CD4-positive, alpha-beta memory T cell (primary cell): ENCODE measurements at regions not wholly inside any gene's neighbourhood (a gene's known extent, or its start where the extent isn't known, plus 50 kb on each side); places are given as distances from the start of the nearest gene placed in this dataset.

Experiments used
- CTCF ChIA-PET: fragments of 350-600 bp; sonication (Branson Sonifier 250); formaldehyde crosslinking; loops from one replicate; lab custom pipeline; 2021; ENCODE audit warnings: inconsistent platforms; ENCODE audit not compliant: partially characterized antibody; lab: Charles Lee
- POLR2A ChIA-PET: fragments of 350-600 bp; sonication (Branson Sonifier 250); formaldehyde crosslinking; loops from one replicate; lab custom pipeline; 2021; ENCODE audit not compliant: partially characterized antibody; lab: Charles Lee
- DNase-seq, 5 donors: peaks; one replicate each; pipeline versions ENCODE4 v3.0.0 to v3.0.0-alpha.2; 2020 to 2022; ENCODE audit warnings: mixed read lengths in 1 of 5
- H3K27ac ChIP-seq: one replicate; pipeline ENCODE4 v1.7.0; 2013; ENCODE audit warnings: low read depth, low read length
- H3K27me3 ChIP-seq: 2 replicates; pipeline ENCODE4 v1.7.0; 2013; ENCODE audit warnings: mild to moderate bottlenecking, low read length, moderate library complexity; ENCODE audit not compliant: insufficient read depth
- H3K36me3 ChIP-seq: 2 replicates; pipeline ENCODE4 v1.7.0; 2013; ENCODE audit warnings: mild to moderate bottlenecking, low read length, moderate library complexity; ENCODE audit not compliant: insufficient read depth
- H3K4me1 ChIP-seq: 2 replicates; pipeline ENCODE4 v1.7.0; 2013; ENCODE audit warnings: mild to moderate bottlenecking, low read length, moderate library complexity; ENCODE audit not compliant: insufficient read depth
- H3K4me3 ChIP-seq, 2 donors: one replicate each; pipeline ENCODE4 v1.7.0; 2013; ENCODE audit warnings: low read length in 2 of 2, mild to moderate bottlenecking in 1 of 2
- H3K9me3 ChIP-seq, 2 donors: one replicate each; pipeline ENCODE4 v1.7.0; 2013; ENCODE audit warnings: low read length in 2 of 2, control low read depth in 1 of 2; ENCODE audit not compliant: control insufficient read depth in 1 of 2
- H3K27ac Mint-ChIP-seq, 7 donors: one replicate each; pipeline ENCODE4 v1.8.0; 2020 to 2021; ENCODE audit warnings: mixed read lengths in 7 of 7, mild to moderate bottlenecking in 6 of 7, inconsistent platforms in 3 of 7, moderate library complexity in 3 of 7
- H3K27me3 Mint-ChIP-seq, 2 donors: one replicate each; pipeline ENCODE4 v1.8.0; 2020 to 2021; ENCODE audit warnings: mixed read lengths in 2 of 2
- H3K36me3 Mint-ChIP-seq, 2 donors: one replicate each; pipeline ENCODE4 v1.8.0; 2020 to 2021; ENCODE audit warnings: mixed read lengths in 2 of 2, inconsistent platforms in 1 of 2, mild to moderate bottlenecking in 1 of 2
- H3K4me1 Mint-ChIP-seq, 4 donors: one replicate each; pipeline ENCODE4 v1.8.0; 2020 to 2021; ENCODE audit warnings: mixed read lengths in 4 of 4, mild to moderate bottlenecking in 1 of 4
- H3K4me3 Mint-ChIP-seq, 8 donors: one replicate each; pipeline ENCODE4 v1.8.0; 2020 to 2021; ENCODE audit warnings: mixed read lengths in 8 of 8, mild to moderate bottlenecking in 7 of 8, moderate library complexity in 6 of 8, inconsistent platforms in 3 of 8
- H3K9me3 Mint-ChIP-seq, 8 donors: one replicate each; pipeline ENCODE4 v1.8.0; 2020 to 2021; ENCODE audit warnings: mixed read lengths in 8 of 8, mild to moderate bottlenecking in 5 of 8, inconsistent platforms in 3 of 8, moderate library complexity in 1 of 8
- intact Hi-C: fragments of 100-400 bp; cut with micrococcal nuclease; formaldehyde crosslinking; loops from one replicate; pipeline ENCODE4 v1.15.1; 2023

DNA sequence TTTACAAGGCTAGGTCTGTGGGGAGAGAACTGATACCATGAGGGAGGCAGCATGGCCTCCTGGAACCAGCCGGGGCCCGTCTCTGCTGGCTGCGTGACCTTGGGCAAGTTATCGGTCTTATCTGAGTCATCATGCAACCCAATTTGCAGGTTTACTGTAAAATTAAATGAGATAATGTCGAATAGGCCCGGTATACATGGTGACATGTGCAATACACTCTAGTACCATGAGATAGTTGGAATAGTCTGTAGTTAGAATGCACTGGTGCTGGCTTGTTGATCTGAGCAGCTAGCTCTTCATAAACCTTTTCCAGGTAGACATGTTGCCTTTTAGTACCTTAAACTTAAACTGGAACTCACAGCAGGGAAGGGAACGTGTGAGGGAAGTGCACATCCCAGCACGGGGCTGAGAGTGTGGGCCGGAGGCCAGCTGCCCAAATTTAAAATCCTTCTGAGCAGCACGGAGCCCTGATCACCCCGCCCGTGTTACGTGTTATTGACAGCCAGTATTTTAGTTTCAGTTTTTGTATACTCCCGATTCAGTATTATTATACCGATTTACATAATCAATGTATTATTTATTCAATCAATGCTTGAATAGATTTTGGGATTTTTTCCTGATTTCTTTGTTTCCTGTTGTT lies 72.4 kb upstream of the HS6ST1 start:
- Histone ChIP-seq H3K9me3 (no peaks in the 10 kb centered on the region), H3K36me3 (no peaks in the 10 kb centered on the region), H3K27ac (no peak overlapping the region), H3K4me1 (no peaks in the 10 kb centered on the region), H3K27me3 (no peaks in the 10 kb centered on the region), H3K4me3 (no peak overlapping the region)
- peaks cover 0 to 4% of the 10 kb centered on the region in 2 donors for H3K27me3 Mint-ChIP-seq
- no peak overlapping the region for H3K27ac Mint-ChIP-seq
- H3K4me3 Mint-ChIP-seq: no peak overlapping the region
- H3K4me1 Mint-ChIP-seq: no peaks in the 10 kb centered on the region
- CTCF ChIA-PET: interaction anchor here (1.6 kb wide), 1 partner anchor 9 kb away, joined by 3 read pairs; no protein-coding TSS in a partner anchor
- intact Hi-C loops: no loop called here
- no peak for DNase-seq
- POLR2A ChIA-PET: no interaction called here
- H3K9me3 Mint-ChIP-seq: no peaks in the 10 kb centered on the region
- no peaks in the 10 kb centered on the region for H3K36me3 Mint-ChIP-seq

DNA sequence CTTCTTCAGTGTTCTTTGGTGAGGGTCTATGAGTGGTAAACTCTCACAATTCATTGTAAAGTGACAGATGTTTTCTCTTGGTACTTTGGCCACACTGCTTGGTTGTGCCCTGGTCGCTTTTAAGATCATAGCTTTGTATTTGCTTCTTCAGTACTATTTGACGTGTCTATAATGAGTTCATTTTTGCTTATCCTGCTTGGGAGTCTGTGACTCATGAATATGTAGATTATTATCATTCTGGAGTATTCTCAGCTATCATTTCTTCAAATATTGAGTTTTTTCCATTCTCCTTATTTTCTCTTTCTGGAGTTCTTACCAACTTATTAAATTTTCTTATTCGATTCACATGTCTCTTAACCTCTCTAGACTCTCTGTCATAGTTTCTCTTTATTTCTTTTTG lies 73.0 kb upstream of the HS6ST1 start:
- Mint-ChIP-seq H3K4me1 (no peaks in the 10 kb centered on the region), H3K36me3 (no peaks in the 10 kb centered on the region), H3K27me3 (peaks cover 0 to 4% of the 10 kb centered on the region in 2 donors), H3K9me3 (no peaks in the 10 kb centered on the region), H3K4me3 (no peak overlapping the region), H3K27ac (no peak overlapping the region)
- H3K36me3 ChIP-seq: no peaks in the 10 kb centered on the region
- ChIA-PET CTCF (interaction anchor here (1.6 kb wide), 1 partner anchor 10 kb away, joined by 3 read pairs; no protein-coding TSS in a partner anchor), POLR2A (no interaction called here)
- no peak overlapping the region for H3K4me3 ChIP-seq
- H3K27ac ChIP-seq: no peak overlapping the region
- intact Hi-C loops: no loop called here
- H3K4me1 ChIP-seq: no peaks in the 10 kb centered on the region
- H3K27me3 ChIP-seq: no peaks in the 10 kb centered on the region
- DNase-seq: no peak
- H3K9me3 ChIP-seq: no peaks in the 10 kb centered on the region

DNA sequence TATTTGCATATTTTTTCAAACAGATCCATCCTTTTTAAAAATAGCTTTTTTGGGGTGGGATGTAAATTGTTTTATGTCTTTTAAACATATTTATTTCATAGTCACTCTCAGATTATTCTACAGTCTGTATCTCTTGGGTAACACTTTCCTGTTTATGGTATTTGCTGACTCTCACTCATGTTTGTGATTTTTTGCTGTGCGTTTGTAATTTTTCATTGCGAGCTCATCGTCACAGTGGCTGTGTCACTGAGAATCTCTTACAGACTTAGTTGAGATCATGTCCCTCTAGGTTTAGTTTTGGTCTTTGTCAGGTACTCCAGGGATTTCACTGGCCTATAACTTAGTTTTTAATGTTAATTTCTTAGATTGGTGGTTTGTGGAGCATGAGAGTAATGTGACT lies 73.5 kb upstream of the HS6ST1 start:
- peaks cover 0 to 4% of the 10 kb centered on the region in 2 donors for H3K27me3 Mint-ChIP-seq
- DNase-seq: no peak
- H3K27ac Mint-ChIP-seq: peak overlapping the region in 1 of 7 donors; percentile 85
- intact Hi-C loops: no loop called here
- H3K4me3 Mint-ChIP-seq: no peak overlapping the region
- POLR2A ChIA-PET: no interaction called here
- H3K4me3 ChIP-seq: no peak overlapping the region
- H3K4me1 Mint-ChIP-seq: no peaks in the 10 kb centered on the region
- H3K4me1 ChIP-seq: no peaks in the 10 kb centered on the region
- H3K36me3 Mint-ChIP-seq: no peaks in the 10 kb centered on the region
- CTCF ChIA-PET: interaction anchor here (1.6 kb wide), 1 partner anchor 10 kb away, joined by 3 read pairs; no protein-coding TSS in a partner anchor
- no peak overlapping the region for H3K27ac ChIP-seq
- no peaks in the 10 kb centered on the region for H3K9me3 Mint-ChIP-seq
- H3K27me3 ChIP-seq: no peaks in the 10 kb centered on the region
- H3K9me3 ChIP-seq: no peaks in the 10 kb centered on the region
- H3K36me3 ChIP-seq: no peaks in the 10 kb centered on the region

DNA sequence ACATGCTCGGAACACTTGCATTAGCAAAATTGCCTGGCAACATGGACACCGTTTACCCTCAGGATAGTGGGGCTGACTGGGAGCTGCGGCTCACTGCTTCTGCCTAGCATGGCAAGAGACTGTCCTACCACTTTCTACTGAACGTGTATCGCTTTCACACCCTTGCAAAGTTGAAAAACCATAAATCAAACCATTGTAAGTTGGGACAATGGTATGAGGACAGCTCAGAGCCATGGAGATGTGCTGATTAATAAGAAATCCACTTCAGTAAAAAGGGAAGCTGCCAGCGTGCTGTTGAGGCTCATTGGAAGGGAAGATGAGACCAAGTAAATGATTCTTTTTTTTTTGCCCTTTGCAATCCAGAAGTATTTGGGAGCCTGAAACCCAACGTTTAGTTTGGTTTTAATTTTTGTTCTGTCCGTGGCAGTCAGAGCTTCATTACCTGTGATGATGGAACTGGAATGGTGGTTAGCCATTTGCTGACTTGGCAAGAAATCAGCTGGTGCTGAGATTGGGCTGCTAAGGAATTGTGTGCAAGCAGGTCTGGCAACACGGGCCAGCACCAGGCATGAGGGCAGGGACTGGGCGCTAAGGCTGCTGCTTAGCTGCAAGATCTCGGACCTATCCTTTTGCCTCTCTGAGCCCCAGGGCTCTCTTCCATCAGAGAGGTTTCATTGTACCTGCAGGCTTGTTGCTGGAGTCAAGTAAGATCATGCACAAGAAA lies 75.5 kb upstream of the HS6ST1 start:
- POLR2A ChIA-PET: no interaction called here
- intact Hi-C loops: no loop called here
- no peak overlapping the region for H3K4me3 Mint-ChIP-seq
- no peaks in the 10 kb centered on the region for H3K4me1 Mint-ChIP-seq
- no peak for DNase-seq
- H3K9me3 Mint-ChIP-seq: no peaks in the 10 kb centered on the region
- H3K36me3 Mint-ChIP-seq: no peaks in the 10 kb centered on the region
- no peak overlapping the region for H3K27ac Mint-ChIP-seq
- H3K27me3 Mint-ChIP-seq: peaks cover 0 to 5% of the 10 kb centered on the region in 2 donors
- no peaks in the 10 kb centered on the region for H3K9me3 ChIP-seq
- CTCF ChIA-PET: interaction anchor here (0.7 kb wide), 2 partner anchors 10 to 831 kb away, joined by 3 read pairs; no protein-coding TSS in a partner anchor
- no peaks in the 10 kb centered on the region for H3K27me3 ChIP-seq
- no peaks in the 10 kb centered on the region for H3K36me3 ChIP-seq
- no peak overlapping the region for H3K4me3 ChIP-seq
- H3K4me1 ChIP-seq: no peaks in the 10 kb centered on the region
- H3K27ac ChIP-seq: no peak overlapping the region

DNA sequence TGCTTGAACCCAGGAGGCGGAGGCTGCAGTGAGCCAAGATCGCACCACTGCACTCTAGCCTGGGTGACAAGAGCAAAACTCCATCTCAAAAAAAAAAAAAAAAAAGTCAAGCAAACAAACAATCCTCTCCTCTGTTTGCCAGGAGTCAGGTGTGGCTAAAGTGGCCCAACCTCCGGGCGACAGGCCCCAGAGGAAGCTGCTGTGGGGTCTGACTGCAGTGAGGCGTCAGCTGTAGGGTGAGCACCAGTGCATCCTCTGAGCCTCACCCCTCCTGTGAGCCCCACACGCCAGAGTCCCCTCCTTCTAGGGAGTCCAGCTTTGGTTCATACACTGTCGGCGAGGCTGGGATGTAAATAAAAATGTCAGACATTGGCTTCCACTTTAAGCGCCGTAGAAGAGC lies 76.5 kb upstream of the HS6ST1 start:
- H3K4me3 ChIP-seq: no peak overlapping the region
- H3K4me1 ChIP-seq: no peaks in the 10 kb centered on the region
- no peaks in the 10 kb centered on the region for H3K27me3 ChIP-seq
- no peaks in the 10 kb centered on the region for H3K9me3 Mint-ChIP-seq
- no peaks in the 10 kb centered on the region for H3K9me3 ChIP-seq
- intact Hi-C loops: no loop called here
- H3K4me1 Mint-ChIP-seq: no peaks in the 10 kb centered on the region
- H3K27ac Mint-ChIP-seq: no peak overlapping the region
- POLR2A ChIA-PET: no interaction called here
- H3K36me3 ChIP-seq: no peaks in the 10 kb centered on the region
- no peak for DNase-seq
- CTCF ChIA-PET: interaction anchor here (0.7 kb wide), 1 partner anchor 832 kb away, joined by 3 read pairs; no protein-coding TSS in a partner anchor
- H3K27me3 Mint-ChIP-seq: peaks cover 3 to 9% of the 10 kb centered on the region in 2 donors
- H3K36me3 Mint-ChIP-seq: no peaks in the 10 kb centered on the region
- no peak overlapping the region for H3K27ac ChIP-seq
- no peak overlapping the region for H3K4me3 Mint-ChIP-seq

DNA sequence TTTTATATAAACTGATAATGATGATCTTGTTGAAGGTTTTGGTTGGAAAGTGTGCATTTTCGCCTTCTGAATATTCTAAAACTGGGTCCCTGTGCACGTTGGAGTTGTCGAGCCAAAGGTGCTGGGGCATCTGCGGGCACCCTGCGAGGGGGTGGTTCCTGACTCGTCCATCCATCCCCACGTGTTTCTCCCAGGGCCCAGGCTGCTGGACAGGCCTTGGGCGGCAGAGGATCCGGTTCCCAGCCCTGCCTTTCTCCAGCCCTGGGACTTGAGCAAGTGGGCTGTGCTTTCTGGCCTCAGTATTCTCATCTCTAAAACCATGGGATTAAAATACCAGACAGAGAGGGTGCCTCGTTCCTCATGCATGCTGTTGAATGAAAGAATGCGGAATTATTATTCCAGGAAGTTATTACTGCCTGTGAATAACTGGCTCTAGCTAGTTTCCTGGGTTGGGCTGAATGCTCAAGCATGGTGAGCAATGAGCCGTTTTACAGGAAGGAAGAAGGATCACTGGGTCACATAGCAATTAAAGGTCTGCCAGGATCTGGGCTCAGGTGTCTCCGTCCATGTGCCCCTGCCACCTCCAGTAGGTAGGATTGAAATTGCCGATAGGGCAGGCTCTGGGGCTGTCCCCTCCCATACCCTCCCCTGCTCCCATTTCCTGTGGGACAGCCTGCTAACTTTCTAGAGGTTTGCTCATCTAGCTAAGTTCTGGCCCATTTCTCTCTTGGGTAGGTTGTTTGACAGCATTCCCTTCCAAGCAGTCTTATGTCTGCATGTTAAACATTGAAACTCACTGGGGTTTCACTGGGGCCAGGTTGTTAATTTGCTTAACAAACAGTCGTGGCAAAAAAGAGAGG lies 77.2 kb upstream of the HS6ST1 start:
- intact Hi-C loops: no loop called here
- DNase-seq: no peak
- H3K9me3 Mint-ChIP-seq: peaks cover 0 to 1% (median 0%) of the 10 kb centered on the region in 8 donors
- ChIA-PET CTCF (no interaction called here), POLR2A (no interaction called here)
- no peaks in the 10 kb centered on the region for H3K9me3 ChIP-seq
- H3K27me3 ChIP-seq: no peaks in the 10 kb centered on the region
- no peak overlapping the region for H3K27ac ChIP-seq
- no peak overlapping the region for H3K4me3 Mint-ChIP-seq
- H3K36me3 Mint-ChIP-seq: no peaks in the 10 kb centered on the region
- H3K4me1 ChIP-seq: no peaks in the 10 kb centered on the region
- no peak overlapping the region for H3K4me3 ChIP-seq
- H3K27me3 Mint-ChIP-seq: peaks cover 7 to 10% of the 10 kb centered on the region in 2 donors
- H3K4me1 Mint-ChIP-seq: no peaks in the 10 kb centered on the region
- H3K27ac Mint-ChIP-seq: no peak overlapping the region
- H3K36me3 ChIP-seq: no peaks in the 10 kb centered on the region

DNA sequence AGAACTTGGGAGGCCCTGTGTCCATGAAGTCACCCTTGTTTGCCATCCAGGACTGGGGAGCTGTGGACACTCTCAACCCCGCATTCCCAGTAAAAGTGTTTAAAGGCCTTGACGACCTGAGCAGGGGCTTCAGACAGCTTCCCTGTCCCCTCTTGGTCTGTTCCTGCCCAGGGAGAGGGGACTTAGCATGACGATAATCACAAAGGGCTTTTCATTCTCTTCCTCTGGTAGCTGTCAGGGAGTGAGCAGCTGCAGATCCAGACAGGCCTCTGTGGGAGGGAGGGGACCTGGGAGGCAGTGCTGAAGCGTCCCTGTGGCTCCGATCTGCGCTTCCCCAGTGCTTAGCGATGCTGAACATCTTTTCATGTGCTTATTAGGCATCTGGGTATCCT lies 77.8 kb upstream of the HS6ST1 start:
- no peaks in the 10 kb centered on the region for H3K4me1 ChIP-seq

More for the DNA sequence above, 77.8 kb upstream of the HS6ST1 start:
- Mint-ChIP-seq H3K27me3 (peaks cover 9 to 10% of the 10 kb centered on the region in 2 donors), H3K4me3 (no peak overlapping the region), H3K27ac (no peak overlapping the region), H3K4me1 (no peaks in the 10 kb centered on the region), H3K9me3 (peaks cover 0 to 1% (median 0%) of the 10 kb centered on the region in 8 donors), H3K36me3 (no peaks in the 10 kb centered on the region)
- H3K27ac ChIP-seq: no peak overlapping the region
- H3K27me3 ChIP-seq: no peaks in the 10 kb centered on the region
- H3K9me3 ChIP-seq: no peaks in the 10 kb centered on the region
- no peak for DNase-seq
- POLR2A ChIA-PET: no interaction called here
- no peaks in the 10 kb centered on the region for H3K36me3 ChIP-seq
- CTCF ChIA-PET: interaction anchor here (0.7 to 1.1 kb wide), 2 partner anchors 25 to 301 kb away, joined by 3 read pairs; no protein-coding TSS in a partner anchor
- no peak overlapping the region for H3K4me3 ChIP-seq
- intact Hi-C loops: no loop called here
